ENCODE measurements at regions not wholly inside any gene's neighbourhood (a gene's known extent, or its start where the extent isn't known, plus 50 kb on each side); places are given as distances from the start of the nearest gene placed in this dataset.

- H3K9ac ChIP-seq (ENCODE audit: low read depth in 2 of 2, low read length in 2 of 2): no peak overlapping the region
- no peaks in the 10 kb centered on the region for H3K27me3 ChIP-seq
- H3K9me3 ChIP-seq: no peaks in the 10 kb centered on the region
- H3K36me3 ChIP-seq: no peaks in the 10 kb centered on the region
- no peak overlapping the region for H3K4me3 ChIP-seq
- no peak for TF ChIP-seq CTCF (IDR thresholded peaks at IDR 0.05)
- no peak overlapping the region for H3K27ac ChIP-seq
- intact Hi-C loops (cut with DNase I): no loop called here
- no peaks in the 10 kb centered on the region for H3K4me1 ChIP-seq
- DNase-seq: no peak
Measured at GRCh38 chr5:158522776-158523175, 576.9 kb downstream of the EBF1 start.

- no peak for TF ChIP-seq CTCF (IDR thresholded peaks at IDR 0.05)
- H3K4me1 ChIP-seq: no peaks in the 10 kb centered on the region
- intact Hi-C loops (cut with DNase I): no loop called here
- H3K27ac ChIP-seq: no peak overlapping the region
- H3K9ac ChIP-seq (ENCODE audit: low read depth in 2 of 2, low read length in 2 of 2): no peak overlapping the region
- no peak overlapping the region for H3K4me3 ChIP-seq
- H3K36me3 ChIP-seq: no peaks in the 10 kb centered on the region
- H3K27me3 ChIP-seq: no peaks in the 10 kb centered on the region
- no peaks in the 10 kb centered on the region for H3K9me3 ChIP-seq
- no peak for DNase-seq
Measured at GRCh38 chr5:158521995-158522394, 577.7 kb downstream of the EBF1 start.

GRCh38 chr5:158519433-158520021, 580.2 kb downstream of the EBF1 start:
- no peak overlapping the region for H3K9ac ChIP-seq (ENCODE audit: low read depth in 2 of 2, low read length in 2 of 2)
- H3K4me1 ChIP-seq: no peaks in the 10 kb centered on the region
- H3K27me3 ChIP-seq: no peaks in the 10 kb centered on the region
- no peaks in the 10 kb centered on the region for H3K36me3 ChIP-seq
- H3K27ac ChIP-seq: no peak overlapping the region
- DNase-seq: no peak
- H3K9me3 ChIP-seq: no peaks in the 10 kb centered on the region
- TF ChIP-seq CTCF (IDR thresholded peaks at IDR 0.05): no peak
- intact Hi-C loops (cut with DNase I): no loop called here
- no peak overlapping the region for H3K4me3 ChIP-seq

GRCh38 chr5:158516521-158516920, 583.2 kb downstream of the EBF1 start:
- no peaks in the 10 kb centered on the region for H3K4me1 ChIP-seq
- H3K9ac ChIP-seq (ENCODE audit: low read depth in 2 of 2, low read length in 2 of 2): no peak overlapping the region
- no peak overlapping the region for H3K4me3 ChIP-seq
- no peaks in the 10 kb centered on the region for H3K27me3 ChIP-seq
- no peak overlapping the region for H3K27ac ChIP-seq
- no peaks in the 10 kb centered on the region for H3K9me3 ChIP-seq
- no peaks in the 10 kb centered on the region for H3K36me3 ChIP-seq
- intact Hi-C loops (cut with DNase I): no loop called here
- no peak for TF ChIP-seq CTCF (IDR thresholded peaks at IDR 0.05)
- no peak for DNase-seq

GRCh38 chr5:158514986-158515359, 584.7 kb downstream of the EBF1 start:
- no peaks in the 10 kb centered on the region for H3K4me1 ChIP-seq
- TF ChIP-seq CTCF (IDR thresholded peaks at IDR 0.05): no peak
- no peak overlapping the region for H3K9ac ChIP-seq (ENCODE audit: low read depth in 2 of 2, low read length in 2 of 2)
- no peak overlapping the region for H3K27ac ChIP-seq
- intact Hi-C loops (cut with DNase I): no loop called here
- no peak for DNase-seq
- no peaks in the 10 kb centered on the region for H3K9me3 ChIP-seq
- no peak overlapping the region for H3K4me3 ChIP-seq
- no peaks in the 10 kb centered on the region for H3K27me3 ChIP-seq
- no peaks in the 10 kb centered on the region for H3K36me3 ChIP-seq

Data from colonic mucosa (tissue), 4 donors.